ENCODE measurements at regions not wholly inside any gene's neighbourhood (a gene's known extent, or its start where the extent isn't known, plus 50 kb on each side); places are given as distances from the start of the nearest gene placed in this dataset.

GRCh38 chr3:19060404-19060803, 87.9 kb upstream of the KCNH8 start:
- no peak for TF ChIP-seq EZH2 (IDR thresholded peaks at IDR 0.05)
- no peak for TF ChIP-seq CTCF (IDR thresholded peaks at IDR 0.05)

Measured in neural progenitor cell (in vitro differentiated cells).